GM19238 (cell line): ENCODE measurements at regions not wholly inside any gene's neighbourhood (a gene's known extent, or its start where the extent isn't known, plus 50 kb on each side); places are given as distances from the start of the nearest gene placed in this dataset.

Experiments
- DNase-seq: peaks from one replicate; pipeline ENCODE4 v3.0.0; 2011; ENCODE audit warnings: low spot score; ENCODE audit not compliant: insufficient read length

DNA sequence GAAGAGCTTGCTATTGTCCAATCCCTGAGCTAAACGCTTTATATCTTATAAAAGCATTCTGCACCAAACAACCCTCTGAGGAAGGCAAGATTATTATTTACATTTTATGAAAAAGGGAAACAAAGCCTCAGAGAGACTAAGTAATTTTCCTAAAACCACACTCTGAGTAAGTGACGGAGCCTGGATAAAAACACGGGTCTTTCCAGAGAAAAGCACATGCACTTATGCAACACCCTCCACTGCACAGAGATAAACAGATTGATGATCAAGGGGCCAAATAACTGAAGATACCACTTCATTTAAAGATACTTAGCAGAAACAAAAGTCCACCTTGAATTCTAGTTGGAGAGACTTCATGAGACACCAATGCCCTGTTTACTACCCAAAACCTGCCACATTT is 214.7 kb upstream of the PDE10A start:
- no peak for DNase-seq

DNA sequence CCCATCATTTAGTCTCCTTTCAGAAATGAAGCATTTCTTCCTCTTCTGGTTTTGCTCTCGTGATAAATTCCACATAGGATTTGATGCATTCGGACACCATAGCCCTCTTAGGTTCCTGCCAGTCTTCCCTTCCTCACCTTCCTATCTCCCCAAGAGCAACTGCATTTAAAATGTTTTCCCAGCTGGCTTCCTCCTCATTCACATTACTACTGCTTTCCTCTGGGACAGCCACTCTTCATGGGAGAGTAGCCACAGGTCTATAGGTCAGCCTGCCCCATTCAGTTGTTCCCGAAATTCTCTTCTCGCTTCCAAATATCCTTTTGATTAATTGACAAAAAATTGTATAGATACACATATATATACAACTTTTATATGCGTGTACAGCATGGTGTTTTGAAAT is 214.2 kb upstream of the PDE10A start:
- no peak for DNase-seq

DNA sequence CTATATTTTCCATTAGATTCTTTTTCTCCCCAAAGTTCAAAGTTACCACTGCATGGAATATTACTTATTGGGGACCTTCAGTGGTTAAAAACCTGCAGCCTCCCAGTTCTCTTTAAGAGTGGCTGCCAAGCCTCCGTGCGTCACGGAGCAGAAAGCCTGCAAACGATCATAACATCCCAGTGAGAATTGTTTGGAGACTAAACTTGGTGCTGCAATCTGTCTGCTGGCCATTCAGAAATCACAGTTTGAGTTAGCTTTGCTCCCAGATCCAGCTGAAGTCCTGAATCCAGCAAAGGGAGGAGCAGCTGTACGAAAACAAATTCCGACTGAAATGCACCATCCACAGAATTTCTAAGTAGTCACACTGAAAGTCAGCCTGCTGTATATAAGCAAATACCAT is 213.5 kb upstream of the PDE10A start:
- no peak for DNase-seq

DNA sequence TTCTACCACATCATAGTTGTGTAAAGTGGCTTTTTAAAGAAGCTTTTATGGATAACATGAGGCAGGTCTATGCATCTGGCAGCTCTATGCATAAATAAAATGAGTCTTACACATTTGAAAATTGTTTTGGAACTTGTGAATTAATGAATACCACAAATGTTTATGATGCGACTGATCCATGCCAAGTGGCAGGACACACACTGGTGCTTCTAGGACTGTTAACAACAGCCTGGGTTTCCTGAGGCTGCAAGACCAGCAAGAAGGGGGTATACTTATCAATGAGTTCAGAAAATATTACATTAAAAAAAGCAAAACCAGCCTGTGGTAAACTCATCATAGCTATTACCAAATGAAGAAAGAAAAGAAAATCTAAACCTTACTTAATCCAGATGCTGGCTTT is 212.9 kb upstream of the PDE10A start:
- DNase-seq = no peak

DNA sequence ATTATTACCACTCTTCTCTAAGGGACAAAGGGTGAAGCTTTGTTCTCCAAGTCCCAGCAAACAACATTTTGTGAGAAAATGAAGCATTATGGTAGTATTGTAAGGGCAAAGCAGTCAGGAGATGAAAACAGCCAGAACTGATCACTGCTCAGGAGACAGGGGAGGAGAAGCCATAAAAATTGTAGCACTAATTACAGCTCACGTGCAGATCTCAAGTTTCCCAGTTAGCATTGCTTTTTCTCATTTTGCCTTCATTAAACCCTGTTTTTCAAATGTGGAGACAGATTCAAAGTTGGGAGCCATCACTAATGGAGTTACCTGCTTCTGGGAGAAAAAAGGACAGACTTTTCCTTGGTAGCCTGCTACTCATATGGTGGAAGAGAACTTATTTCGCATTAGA is 210.9 kb upstream of the PDE10A start:
- DNase-seq = no peak

DNA sequence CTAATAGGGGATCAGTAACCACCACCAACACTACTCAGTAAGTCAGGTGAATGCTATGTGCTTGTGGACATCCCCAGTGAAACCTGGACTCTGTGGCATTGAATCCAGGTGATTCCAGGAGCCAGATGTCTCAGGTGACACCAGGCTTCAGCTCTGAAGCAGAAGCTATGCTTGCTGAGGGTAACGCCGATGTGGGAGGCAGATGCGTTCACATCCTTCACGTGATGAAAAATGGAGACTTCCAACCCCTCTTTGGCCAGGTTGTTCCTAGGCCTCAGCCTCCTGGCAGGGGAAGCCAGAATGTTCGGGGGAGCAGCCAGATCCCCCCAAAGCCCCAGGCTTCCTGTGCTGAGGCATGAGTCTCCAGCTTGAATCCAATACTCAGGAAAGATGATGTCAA is 209.8 kb upstream of the PDE10A start:
- no peak for DNase-seq

DNA sequence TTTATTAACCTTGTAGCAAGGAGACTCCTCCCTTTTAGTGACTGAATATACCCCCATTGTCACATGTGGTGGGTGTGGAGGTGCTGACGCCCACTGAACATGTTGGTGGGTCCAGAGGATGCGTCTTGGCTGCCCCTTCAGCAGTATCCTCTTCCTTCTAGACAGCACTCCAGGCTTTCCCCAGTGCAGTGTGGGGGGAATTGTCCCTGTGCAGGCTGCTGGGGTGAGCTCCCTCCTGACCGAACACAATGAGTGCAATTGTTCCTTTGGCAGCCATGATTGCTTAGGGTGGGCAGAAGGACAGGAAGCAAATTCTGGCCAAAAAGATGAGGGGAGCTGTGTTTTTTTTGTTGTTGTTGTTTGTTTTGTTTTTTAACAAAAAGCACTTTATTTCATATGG is 209.3 kb upstream of the PDE10A start:
- DNase-seq = no peak

DNA sequence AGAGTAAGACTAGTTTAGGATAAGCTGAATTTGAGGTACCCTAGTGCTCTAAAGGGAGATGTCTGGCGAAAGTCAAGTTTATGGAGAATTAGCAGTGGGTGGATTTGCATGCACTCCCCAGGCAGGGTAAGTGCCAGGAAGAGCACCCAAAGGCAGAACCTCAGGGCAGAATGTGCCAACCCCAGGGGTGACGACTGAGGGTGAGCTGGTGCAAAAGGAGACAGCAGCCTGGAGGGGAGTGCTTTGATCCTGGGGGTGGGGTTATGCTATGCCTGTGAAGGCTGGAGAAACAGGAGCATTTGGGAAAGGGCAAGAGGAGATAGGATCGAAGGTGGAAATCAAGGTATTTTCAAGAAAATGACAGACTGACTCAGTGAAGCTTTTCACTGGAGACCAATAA is 208.5 kb upstream of the PDE10A start:
- DNase-seq = no peak

DNA sequence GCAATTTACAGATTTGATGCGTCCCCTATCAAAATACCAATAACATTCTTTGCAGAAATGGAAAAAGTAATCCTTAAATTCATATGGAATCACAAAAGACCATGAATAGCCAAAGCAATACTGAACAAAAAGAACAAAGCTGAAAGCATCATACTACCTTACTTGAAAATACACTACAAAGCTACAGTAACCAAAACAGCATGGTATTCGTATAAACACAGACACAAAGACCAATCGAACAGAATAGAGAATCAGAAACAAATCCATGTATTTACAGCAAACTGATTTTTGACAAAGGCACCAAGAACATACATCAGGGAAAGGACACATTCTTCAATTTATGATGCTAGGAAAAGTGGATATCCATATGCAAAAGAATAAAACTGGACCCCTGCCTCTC is 206.5 kb upstream of the PDE10A start:
- no peak for DNase-seq

DNA sequence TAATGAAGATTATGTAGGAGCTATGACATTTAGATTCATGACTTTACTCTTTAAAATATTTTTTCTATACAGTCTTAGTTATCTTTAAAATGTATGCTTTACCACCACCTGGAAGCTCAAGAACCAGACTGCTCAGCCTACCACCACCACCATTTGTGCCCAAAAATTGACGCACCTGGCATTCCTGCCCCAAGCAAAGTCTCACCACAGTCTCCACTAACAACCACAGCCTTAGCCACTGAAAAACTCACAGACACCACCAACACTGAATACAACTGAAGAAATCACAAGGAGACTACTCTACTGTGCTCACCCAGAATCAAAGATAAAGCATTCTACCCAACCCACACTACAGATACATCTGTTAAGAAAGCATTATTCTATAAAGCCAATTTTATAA is 201.9 kb upstream of the PDE10A start:
- no peak for DNase-seq

DNA sequence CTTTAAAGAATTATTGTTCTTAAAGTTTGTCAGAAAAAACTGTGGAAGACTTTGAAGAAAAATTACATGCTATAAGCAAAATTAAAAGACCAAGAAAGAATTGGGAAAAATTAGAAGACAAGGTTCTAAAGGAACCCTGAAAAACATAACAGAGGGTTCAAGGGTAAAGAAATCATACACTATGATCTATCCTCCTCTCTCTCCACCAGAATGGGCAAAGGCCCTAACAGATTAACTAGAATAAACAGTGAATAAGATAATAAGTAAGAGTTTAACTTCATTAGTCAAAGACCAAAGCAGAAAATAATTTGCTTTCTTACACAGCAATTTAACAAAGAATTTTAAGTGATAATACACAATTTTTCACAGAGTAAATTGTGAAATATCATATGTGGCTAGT is 201.2 kb upstream of the PDE10A start:
- DNase-seq = no peak

DNA sequence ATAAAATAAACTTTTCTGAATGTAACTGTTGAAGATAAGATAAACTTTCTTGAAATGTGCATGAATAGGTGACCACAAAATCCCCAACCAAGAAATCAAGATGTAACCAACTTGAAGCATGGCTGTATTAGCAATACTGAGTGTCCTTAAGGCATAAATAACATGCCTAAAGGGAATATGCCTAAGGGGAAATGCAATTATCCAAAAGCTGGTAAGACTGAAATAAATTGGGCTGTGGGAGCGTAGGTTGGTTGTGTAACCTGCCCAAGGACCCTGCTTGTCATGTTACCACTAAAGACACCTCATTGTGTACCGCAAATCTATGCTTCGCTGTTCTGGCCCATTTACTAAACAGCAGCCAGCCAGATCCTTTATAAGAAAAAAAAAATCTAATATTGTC is 200.8 kb upstream of the PDE10A start:
- DNase-seq = no peak

DNA sequence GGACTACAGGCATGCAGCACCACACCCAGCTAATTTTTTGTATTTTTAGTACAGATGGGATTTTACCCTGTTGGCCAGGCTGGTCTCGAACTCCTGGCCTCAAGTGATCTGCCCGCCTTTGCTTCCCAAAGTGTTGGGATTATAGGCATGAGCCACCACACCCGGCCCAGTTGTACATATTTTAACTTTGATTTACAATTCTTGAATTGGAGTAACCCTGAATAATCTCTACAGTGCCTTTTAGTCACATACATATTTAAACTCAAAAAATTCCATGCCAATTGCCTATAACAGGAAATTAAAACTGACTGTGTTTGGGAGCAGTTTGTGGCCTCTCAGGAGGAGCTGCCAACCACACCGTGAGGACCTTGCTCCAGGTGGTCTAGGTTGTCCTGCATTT is 199.8 kb upstream of the PDE10A start:
- no peak for DNase-seq

DNA sequence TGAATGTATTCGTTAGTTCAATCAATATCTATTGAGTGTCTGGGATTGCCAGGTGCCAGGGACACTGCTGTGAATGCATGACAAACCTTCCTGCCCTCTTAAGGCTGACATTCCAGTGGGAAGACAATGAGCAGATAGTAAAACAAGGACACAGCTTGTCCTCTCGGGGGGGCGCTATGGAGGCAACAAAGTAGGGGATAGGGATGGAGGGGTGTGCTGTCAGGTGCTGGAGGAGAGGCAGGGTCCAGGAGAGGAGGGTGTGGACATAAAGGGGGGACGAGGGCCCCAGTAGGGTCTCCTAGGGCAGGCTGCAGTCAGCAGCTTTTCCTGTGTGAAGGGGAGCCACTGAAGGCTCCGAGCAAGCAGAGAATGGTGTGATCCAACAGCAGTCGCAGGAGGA is 198.2 kb upstream of the PDE10A start:
- no peak for DNase-seq

DNA sequence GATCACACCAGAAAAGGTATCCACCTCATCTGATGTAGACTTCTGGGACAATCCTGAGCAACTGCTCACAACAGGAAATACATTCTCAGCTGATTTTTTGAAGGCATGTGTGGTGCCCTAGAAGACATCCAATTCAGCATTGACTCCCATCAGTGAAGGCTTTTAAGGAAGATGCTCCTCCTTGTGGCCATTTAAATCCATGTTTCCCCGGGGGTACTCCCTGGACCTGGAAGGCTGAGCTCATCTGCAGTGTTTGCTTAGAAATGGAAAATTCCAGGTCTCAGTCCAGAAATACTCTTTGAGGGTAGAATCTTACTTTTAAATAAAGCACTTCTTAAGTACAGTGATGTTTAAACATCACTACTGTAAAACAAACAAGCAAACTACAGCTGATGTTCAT is 195.5 kb upstream of the PDE10A start:
- no peak for DNase-seq

DNA sequence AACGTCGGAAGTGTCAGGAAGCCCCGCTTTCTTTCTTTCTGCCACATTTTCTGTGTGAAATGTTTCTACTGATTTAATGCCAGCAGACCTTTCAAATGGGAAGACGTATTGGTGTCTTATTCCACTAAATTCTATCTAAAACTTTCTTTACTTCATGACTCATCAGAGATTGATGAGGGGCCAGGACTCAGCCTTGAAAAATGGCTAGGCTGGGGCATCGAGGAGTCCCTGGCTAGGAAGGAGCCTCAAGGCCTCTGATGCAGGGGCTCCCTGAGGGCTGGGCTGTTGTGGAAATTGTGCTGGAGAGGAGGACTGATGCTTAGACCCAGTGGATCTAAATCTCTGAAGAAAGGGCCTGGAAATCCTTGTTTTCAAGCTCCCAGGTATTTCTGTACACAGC is 192.8 kb upstream of the PDE10A start:
- no peak for DNase-seq

DNA sequence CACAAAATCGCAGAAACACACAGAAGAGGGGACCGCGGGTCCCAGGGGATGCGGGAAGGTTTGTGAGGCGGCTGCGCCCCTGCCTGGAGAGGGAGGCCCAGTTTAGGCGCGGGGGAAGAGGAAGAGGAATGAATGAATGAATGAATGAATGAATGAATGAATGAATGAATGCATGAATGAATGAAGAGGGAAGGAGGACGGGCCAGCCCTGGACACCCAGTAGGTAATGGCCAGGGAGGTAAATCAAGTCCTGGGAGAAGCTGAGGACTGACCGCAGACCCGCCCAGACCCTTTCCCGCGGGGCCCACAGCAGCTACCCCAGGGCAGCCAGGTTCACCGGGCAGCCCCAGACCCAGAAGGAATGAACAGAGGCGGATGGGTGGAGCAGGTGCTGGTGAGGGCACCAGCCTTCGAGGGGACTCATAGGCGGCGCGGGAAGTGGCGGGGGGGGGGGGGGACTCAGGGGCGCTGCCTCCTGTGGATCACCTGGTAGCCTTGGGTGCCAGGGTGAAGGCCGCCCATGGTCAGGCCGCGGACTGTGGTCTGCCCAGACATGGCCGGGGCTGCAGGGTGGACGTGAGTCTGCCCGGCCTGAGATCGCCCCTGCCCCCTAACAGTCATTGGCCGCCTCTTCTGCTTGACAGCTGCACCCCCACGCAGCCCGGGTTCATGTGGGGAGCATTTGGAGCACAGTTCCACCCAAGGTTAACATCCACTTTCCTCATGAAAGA is 192.0 kb upstream of the PDE10A start:
- no peak for DNase-seq

DNA sequence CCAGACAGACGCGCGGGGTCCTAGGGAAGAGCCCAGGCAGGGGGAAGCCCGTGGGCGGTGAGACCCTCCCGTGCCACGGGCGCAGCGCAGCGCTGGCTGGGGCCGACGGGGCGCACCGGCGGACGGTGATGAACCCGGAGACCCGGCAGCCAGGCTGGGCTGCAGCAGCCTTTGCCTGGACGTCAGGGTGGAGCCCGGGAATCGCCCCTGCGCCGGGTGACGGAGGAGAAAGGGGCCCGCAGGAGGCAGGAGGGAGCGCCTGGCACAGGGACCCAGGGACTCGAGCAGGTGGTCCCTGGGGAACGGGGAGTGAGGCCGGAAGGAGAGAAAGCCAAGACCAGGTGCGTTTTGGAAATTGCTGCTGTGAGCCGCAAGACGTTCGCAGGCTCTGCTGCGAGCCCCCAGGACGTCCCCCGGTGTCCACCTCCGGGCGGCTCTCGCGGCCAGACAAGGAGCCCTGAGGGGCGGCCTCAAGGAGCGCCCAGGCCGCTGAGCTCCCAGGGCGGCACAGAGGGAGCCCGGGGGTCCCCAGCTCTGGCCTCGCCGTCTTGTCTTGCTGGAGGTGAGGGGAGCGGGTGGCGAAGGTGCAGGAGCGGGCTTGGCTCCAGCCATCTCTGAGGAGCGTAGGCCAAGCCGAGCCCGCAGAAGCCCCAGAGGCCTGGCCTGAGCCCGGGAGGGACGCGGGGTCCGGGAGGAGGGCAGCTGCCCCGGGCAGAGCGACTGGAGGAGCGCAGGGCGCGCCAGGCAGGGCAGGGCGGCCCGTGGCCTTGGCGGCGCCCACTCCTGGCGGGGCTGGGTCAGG is 191.2 kb upstream of the PDE10A start:
- no peak for DNase-seq

DNA sequence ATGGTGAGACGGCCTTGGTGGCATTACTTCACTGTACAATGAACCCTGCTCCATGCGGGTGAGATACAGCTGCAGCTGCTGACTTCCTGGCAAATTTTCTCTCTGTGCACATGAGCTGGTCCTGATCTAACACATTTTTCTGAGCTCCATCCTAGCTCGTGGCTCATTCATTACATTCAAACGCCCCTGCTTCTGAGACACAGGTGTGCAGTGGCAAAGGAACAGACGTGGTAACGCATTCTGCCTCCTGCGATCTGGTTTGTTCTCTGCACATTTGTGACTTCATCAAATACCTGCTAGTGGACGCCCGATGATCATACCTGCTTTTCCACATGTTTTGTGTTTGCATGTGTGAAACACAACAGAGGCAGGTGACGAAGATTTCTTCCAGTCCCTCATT is 189.6 kb upstream of the PDE10A start:
- no peak for DNase-seq

DNA sequence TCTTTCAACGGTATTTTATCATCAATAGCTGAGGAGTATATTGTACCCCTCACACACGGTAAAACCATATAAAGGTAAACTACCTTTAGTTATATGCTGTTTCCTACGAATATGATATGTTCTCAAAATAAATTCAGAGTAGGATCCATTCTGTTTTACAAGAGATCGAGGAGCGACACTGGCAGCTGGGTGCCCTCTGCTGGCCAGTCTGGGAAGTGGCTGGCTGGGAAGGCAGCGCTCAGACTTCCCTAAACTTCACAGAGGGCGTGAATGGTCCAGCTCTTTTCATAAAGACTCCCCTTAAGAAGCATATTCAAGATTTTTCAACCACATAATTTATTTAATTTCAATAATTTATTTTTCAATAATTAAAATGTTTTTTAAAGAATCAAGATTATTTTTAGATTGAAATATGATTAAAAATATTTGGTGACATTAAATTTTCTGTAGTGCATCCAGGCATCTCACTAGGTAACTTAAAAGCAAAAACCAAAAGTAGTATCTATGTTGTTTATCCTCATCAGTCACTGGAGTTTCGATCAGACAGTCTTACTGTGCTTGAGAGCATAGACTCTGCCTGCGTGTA is 187.5 kb upstream of the PDE10A start:
- DNase-seq = peak; percentile 66

DNA sequence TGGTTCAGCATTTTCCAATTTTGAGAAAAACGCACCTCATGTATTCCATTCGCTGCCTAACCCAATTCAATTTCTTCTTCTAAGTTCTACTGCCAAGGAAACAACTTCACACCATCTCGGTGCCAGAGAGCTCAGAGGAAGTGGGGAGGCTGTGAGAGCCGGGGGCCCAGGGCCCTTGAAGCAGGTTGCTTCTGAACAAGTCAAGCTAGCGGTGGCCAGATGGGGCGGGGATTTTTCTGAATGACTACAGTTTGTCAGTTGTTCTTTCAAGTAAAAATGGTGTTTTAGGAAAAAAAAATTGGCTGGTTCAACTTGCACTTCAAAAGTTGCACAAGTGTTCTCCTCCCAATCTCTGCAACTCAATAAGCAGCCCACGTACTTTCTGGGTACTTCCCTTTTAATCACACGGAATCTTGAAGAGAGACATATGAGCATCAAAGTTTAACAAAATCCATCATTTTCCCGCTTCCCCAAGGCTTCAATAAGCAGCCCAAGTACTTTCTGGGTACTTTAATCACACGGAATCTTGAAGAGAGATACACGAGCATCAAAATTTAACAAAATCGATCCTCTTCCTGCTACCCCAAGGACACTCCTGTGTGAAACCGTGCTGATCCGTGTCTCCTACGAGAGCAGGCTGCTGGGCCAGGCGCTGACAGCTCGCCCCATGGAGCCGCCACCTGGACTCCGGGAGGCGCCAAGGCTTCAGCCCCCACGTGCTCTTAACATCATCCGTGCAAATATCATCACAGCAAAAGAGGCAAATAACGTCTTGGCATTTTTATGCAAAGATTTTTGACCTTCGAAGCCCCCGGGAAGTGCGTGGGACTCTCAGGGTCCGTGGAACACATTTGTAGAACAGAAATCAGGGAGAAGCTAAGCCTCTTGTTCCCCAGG is 186.7 kb upstream of the PDE10A start:
- no peak for DNase-seq

DNA sequence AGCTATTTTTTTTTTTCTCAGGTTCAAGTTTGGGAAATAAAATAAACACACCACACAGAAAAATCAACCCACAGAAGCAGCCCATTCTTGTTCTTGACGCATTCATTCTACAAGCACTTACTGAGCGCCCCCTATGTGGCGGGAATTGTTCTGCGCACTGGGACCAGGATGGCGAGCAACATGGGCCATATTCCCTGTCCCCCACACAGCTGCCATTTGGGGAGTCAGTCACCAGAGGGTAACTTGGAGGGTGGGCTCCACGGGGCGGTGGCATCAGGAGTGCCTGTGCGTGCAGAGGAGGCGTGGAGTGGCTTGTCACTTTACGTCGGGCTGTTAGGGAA is 185.0 kb upstream of the PDE10A start:
- no peak for DNase-seq
